Chondrocyte (in vitro differentiated cells): ENCODE measurements at regions not wholly inside any gene's neighbourhood (a gene's known extent, or its start where the extent isn't known, plus 50 kb on each side); places are given as distances from the start of the nearest gene placed in this dataset.
"Not testable (repeated sequence)": the region's sequence is repeated elsewhere in the genome, so short reads cannot be mapped to it uniquely, and the experiment has no call there.

ENCODE experiments used
- DNase-seq: peaks from one replicate; pipeline ENCODE4 v3.0.0; 2021; ENCODE audit warnings: mixed read lengths, low spot score
- H3K27ac Mint-ChIP-seq: one replicate; pipeline ENCODE4 v1.8.0; 2021; ENCODE audit warnings: mild to moderate bottlenecking, moderate library complexity, mixed read lengths; ENCODE audit not compliant: unreplicated experiment
- H3K27me3 Mint-ChIP-seq: 2 replicates; pipeline ENCODE4 v1.8.0; 2021; ENCODE audit warnings: low read depth, mixed read lengths
- H3K36me3 Mint-ChIP-seq: 2 replicates; pipeline ENCODE4 v1.8.0; 2021; ENCODE audit warnings: low read depth, mixed read lengths
- H3K4me1 Mint-ChIP-seq: 2 replicates; pipeline ENCODE4 v1.8.0; 2021; ENCODE audit warnings: low read depth, mild to moderate bottlenecking, mixed read lengths
- H3K4me3 Mint-ChIP-seq: one replicate; pipeline ENCODE4 v1.8.0; 2021; ENCODE audit warnings: mild to moderate bottlenecking, moderate library complexity, mixed read lengths; ENCODE audit not compliant: unreplicated experiment
- H3K9me3 Mint-ChIP-seq: 2 replicates; pipeline ENCODE4 v1.8.0; 2021; ENCODE audit warnings: low read depth, mixed read lengths
- CTCF ChIP-seq: fragments of 200-600 bp; sonication (generic); IDR thresholded peaks from 2 replicates; pipeline ENCODE4 v1.5.0; 2021; ENCODE audit warnings: antibody characterized with exemption, mild to moderate bottlenecking, moderate library complexity

- no peak for TF ChIP-seq CTCF
- H3K27ac Mint-ChIP-seq: no peak overlapping the region
These were observed 95.9 kb upstream of the NLGN1 start for GRCh38 chr3:173301647-173302046.

GRCh38 chr3:173289072-173289471 is 108.5 kb upstream of the NLGN1 start:
- Mint-ChIP-seq H3K9me3 (peaks cover 12% of the 10 kb centered on the region), H3K36me3 (peaks cover 1% of the 10 kb centered on the region), H3K4me3 (no peak overlapping the region), H3K4me1 (no peaks in the 10 kb centered on the region), H3K27ac (no peak overlapping the region), H3K27me3 (peaks cover 9% of the 10 kb centered on the region)
- TF ChIP-seq CTCF: no peak
- DNase-seq: no peak

More at GRCh38 chr3:173301647-173302046, 95.9 kb upstream of the NLGN1 start:
- Mint-ChIP-seq H3K9me3 (peaks cover 1% of the 10 kb centered on the region), H3K27me3 (peaks cover 14% of the 10 kb centered on the region), H3K36me3 (no peaks in the 10 kb centered on the region), H3K4me3 (no peak overlapping the region), H3K4me1 (no peaks in the 10 kb centered on the region)
- no peak for DNase-seq

- Mint-ChIP-seq H3K27ac (no peak overlapping the region), H3K4me3 (no peak overlapping the region), H3K27me3 (peaks cover 9% of the 10 kb centered on the region), H3K9me3 (peaks cover 13% of the 10 kb centered on the region), H3K4me1 (no peaks in the 10 kb centered on the region), H3K36me3 (peaks cover 1% of the 10 kb centered on the region)
- DNase-seq: no peak
- no peak for TF ChIP-seq CTCF
These were observed 110.2 kb upstream of the NLGN1 start for GRCh38 chr3:173287361-173287760.

GRCh38 chr3:173286507-173286906 is 111.0 kb upstream of the NLGN1 start:
- H3K27me3 Mint-ChIP-seq, H3K27ac Mint-ChIP-seq, H3K4me3 Mint-ChIP-seq, H3K36me3 Mint-ChIP-seq, H3K4me1 Mint-ChIP-seq, DNase-seq: not testable (repeated sequence)
- peaks cover 13% of the 10 kb centered on the region for H3K9me3 Mint-ChIP-seq

GRCh38 chr3:173284301-173284700 is 113.2 kb upstream of the NLGN1 start:
- TF ChIP-seq CTCF: no peak
- H3K36me3 Mint-ChIP-seq: peaks cover 1% of the 10 kb centered on the region
- H3K9me3 Mint-ChIP-seq: peaks cover 13% of the 10 kb centered on the region
- no peak overlapping the region for H3K4me3 Mint-ChIP-seq
- H3K27ac Mint-ChIP-seq: no peak overlapping the region
- H3K4me1 Mint-ChIP-seq: no peaks in the 10 kb centered on the region
- DNase-seq: no peak
- peaks cover 2% of the 10 kb centered on the region for H3K27me3 Mint-ChIP-seq

GRCh38 chr3:173275740-173276139 is 121.8 kb upstream of the NLGN1 start:
- Mint-ChIP-seq H3K4me3 (no peak overlapping the region), H3K36me3 (no peaks in the 10 kb centered on the region), H3K9me3 (peaks cover 12% of the 10 kb centered on the region), H3K27me3 (no peaks in the 10 kb centered on the region), H3K27ac (no peak overlapping the region), H3K4me1 (no peaks in the 10 kb centered on the region)
- TF ChIP-seq CTCF: no peak
- DNase-seq: no peak
